Left ventricle myocardium inferior (tissue), 1 donor: ENCODE measurements at regions not wholly inside any gene's neighbourhood (a gene's known extent, or its start where the extent isn't known, plus 50 kb on each side); places are given as distances from the start of the nearest gene placed in this dataset.

ENCODE experiments used
- DNase-seq: peaks from one replicate; pipeline ENCODE4 v3.0.0-alpha.2; 2020
- H3K27ac ChIP-seq: fragments of 200-600 bp; replicated peaks from 2 replicates; pipeline ENCODE4 v1.8.0; 2021
- H3K27me3 ChIP-seq: fragments of 200-600 bp; 2 replicates; pipeline ENCODE4 v1.8.0; 2021; ENCODE audit warnings: low read depth
- H3K36me3 ChIP-seq: fragments of 200-600 bp; 2 replicates; pipeline ENCODE4 v1.8.0; 2021
- H3K4me1 ChIP-seq: fragments of 200-600 bp; 2 replicates; pipeline ENCODE4 v1.8.0; 2021
- H3K4me3 ChIP-seq: fragments of 200-600 bp; 2 replicates; pipeline ENCODE4 v1.8.0; 2021; ENCODE audit warnings: mild to moderate bottlenecking, moderate library complexity
- H3K9me3 ChIP-seq: fragments of 200-600 bp; replicated peaks from 2 replicates; pipeline ENCODE4 v1.8.0; 2021
- intact Hi-C: fragments of 100-400 bp; cut with micrococcal nuclease; formaldehyde crosslinking; loops from one replicate; pipeline ENCODE4 v1.11.0; 2022
- TF ChIP-seq, protein P1 (sequence below): fragments of 200-600 bp; IDR thresholded peaks from 2 replicates; pipeline ENCODE4 v1.8.0; 2021; ENCODE audit warnings: antibody characterized with exemption, mild to moderate bottlenecking, borderline replicate concordance
- donor health status: DM: no; HTN: yes; CAD: no; lungs with severe emphysema.

DNA sequence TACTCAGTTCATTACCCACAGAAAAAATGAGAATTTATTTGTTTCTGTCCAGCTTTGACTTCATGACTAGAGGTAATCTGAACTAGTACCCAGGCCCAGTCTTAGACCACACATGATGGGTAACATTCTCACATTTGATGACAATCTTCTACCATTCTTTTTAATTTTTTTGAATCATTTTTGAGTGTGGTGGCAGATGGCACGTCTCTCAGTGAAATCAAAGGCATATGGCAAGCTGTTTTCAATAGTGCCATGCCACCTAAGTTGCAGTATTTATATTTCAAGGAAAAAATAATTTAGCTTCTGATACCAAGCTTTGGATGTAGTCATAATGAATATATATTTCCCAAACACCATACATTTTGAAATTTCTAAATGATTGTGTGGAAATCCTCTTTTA is 88.8 kb upstream of the HS3ST5 start:
- no peak for DNase-seq
- H3K27ac ChIP-seq = no peak overlapping the region
- intact Hi-C loops = no loop called here

DNA sequence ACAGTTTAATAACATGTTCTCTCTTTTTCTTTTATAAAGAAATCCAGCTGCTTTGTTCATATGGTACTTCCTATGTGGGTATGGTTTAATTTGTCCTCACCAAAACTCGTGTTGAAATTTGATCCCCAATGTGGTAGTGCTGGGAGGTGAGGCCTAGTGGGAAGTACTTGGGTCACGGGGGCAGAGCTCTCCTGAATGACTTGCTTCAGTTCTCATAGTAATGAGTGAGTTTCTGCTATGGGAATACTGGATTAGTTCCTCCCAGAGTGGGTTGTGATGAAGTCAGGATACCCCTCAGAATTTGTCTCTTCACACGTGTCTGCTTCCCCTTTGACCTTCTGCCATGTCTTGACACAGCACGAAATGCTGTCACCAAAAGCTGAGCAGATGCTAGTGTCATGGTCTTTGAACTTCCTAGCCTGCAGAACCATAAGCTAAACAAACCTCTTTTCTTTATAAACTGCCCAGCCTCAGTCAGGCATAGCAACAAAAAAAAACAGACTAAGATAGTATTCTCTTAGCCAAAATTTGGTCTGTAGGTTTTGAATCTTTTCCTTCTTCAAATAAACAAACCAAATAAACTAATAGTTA is 87.8 kb upstream of the HS3ST5 start:
- DNase-seq = no peak
- TF ChIP-seq, protein P1, sequence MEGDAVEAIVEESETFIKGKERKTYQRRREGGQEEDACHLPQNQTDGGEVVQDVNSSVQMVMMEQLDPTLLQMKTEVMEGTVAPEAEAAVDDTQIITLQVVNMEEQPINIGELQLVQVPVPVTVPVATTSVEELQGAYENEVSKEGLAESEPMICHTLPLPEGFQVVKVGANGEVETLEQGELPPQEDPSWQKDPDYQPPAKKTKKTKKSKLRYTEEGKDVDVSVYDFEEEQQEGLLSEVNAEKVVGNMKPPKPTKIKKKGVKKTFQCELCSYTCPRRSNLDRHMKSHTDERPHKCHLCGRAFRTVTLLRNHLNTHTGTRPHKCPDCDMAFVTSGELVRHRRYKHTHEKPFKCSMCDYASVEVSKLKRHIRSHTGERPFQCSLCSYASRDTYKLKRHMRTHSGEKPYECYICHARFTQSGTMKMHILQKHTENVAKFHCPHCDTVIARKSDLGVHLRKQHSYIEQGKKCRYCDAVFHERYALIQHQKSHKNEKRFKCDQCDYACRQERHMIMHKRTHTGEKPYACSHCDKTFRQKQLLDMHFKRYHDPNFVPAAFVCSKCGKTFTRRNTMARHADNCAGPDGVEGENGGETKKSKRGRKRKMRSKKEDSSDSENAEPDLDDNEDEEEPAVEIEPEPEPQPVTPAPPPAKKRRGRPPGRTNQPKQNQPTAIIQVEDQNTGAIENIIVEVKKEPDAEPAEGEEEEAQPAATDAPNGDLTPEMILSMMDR = no peak
- Histone ChIP-seq H3K27ac (no peak overlapping the region), H3K4me3 (no peak overlapping the region), H3K4me1 (no peaks in the 10 kb centered on the region), H3K27me3 (no peaks in the 10 kb centered on the region), H3K36me3 (no peaks in the 10 kb centered on the region), H3K9me3 (no peaks in the 10 kb centered on the region)
- intact Hi-C loops = no loop called here

More for the DNA sequence above, 88.8 kb upstream of the HS3ST5 start:
- no peaks in the 10 kb centered on the region for H3K4me1 ChIP-seq
- no peaks in the 10 kb centered on the region for H3K27me3 ChIP-seq
- H3K9me3 ChIP-seq = no peaks in the 10 kb centered on the region
- no peak overlapping the region for H3K4me3 ChIP-seq
- TF ChIP-seq, protein P1 = no peak
- no peaks in the 10 kb centered on the region for H3K36me3 ChIP-seq

DNA sequence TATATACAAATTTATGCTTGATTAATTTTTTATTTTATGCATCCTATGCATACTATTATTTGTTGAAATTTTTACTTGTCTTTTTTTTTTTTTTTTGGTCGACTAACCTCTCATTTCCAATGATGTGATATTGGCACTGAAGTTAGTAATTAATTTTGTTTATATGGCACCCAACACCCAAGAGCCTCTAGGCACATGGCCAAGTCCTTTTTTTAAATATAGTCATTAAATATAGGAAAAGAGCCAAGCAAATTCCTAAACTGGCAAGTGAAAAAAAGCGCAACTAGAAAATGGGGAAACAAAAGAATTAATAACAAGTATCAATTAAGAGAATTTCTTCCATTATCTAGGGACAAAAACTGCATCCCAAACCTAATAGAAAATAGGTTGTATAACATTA is 85.5 kb upstream of the HS3ST5 start:
- Histone ChIP-seq H3K27ac (no peak overlapping the region), H3K36me3 (no peaks in the 10 kb centered on the region), H3K4me3 (no peak overlapping the region), H3K4me1 (no peaks in the 10 kb centered on the region), H3K27me3 (no peaks in the 10 kb centered on the region), H3K9me3 (no peaks in the 10 kb centered on the region)
- intact Hi-C loops = no loop called here
- DNase-seq = no peak
- TF ChIP-seq, protein P1 = no peak

DNA sequence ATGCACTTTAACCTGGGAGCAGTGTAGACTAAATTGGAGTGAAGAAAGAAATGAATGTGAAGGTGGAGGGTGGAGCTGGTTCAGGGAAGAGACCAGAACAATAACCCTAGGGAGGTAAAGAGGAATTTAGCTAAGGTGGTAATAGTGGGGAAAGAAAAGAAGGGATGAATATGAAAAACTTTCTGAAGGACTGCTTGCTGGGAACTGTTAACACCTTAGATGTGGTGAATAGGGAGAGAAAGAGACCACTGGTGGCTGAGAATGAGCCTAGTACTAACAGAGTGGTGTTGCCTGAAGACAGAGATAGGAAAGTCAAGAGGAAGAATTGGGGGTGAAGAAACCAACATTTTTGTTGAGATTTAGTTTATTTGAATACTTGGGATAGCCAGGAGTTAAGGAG is 78.4 kb upstream of the HS3ST5 start:
- no peaks in the 10 kb centered on the region for H3K27me3 ChIP-seq
- no peak overlapping the region for H3K4me3 ChIP-seq
- DNase-seq = no peak
- intact Hi-C loops = no loop called here
- H3K27ac ChIP-seq = no peak overlapping the region
- no peaks in the 10 kb centered on the region for H3K9me3 ChIP-seq
- H3K36me3 ChIP-seq = no peaks in the 10 kb centered on the region
- TF ChIP-seq, protein P1 = no peak
- H3K4me1 ChIP-seq = no peaks in the 10 kb centered on the region

DNA sequence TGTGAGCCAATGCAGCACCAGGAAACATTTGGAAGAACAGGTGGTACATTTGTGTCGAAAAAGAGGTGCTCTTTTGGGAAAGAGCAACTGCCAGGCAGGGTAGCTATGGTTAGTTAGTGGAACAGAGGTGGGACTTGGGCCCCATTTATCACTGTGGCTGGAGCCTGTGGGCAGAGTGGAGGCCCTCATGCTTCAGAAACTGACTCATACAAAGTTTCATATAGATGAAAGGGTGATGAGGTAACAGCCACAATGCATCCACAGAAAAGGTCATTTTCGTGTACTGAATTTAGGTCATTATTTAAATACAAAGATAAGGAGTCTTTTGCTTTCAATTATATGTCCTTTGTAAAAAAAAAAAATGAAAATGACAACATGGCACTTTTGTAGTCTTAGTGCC is 76.4 kb upstream of the HS3ST5 start:
- H3K4me1 ChIP-seq = no peaks in the 10 kb centered on the region
- TF ChIP-seq, protein P1 = no peak
- intact Hi-C loops = no loop called here
- no peaks in the 10 kb centered on the region for H3K27me3 ChIP-seq
- no peak overlapping the region for H3K27ac ChIP-seq
- DNase-seq = no peak
- H3K9me3 ChIP-seq = no peaks in the 10 kb centered on the region
- no peaks in the 10 kb centered on the region for H3K36me3 ChIP-seq
- no peak overlapping the region for H3K4me3 ChIP-seq
